ENCODE measurements at regions not wholly inside any gene's neighbourhood (a gene's known extent, or its start where the extent isn't known, plus 50 kb on each side); places are given as distances from the start of the nearest gene placed in this dataset.

GRCh38 chr5:133750856-133751255 is 138.5 kb upstream of the FSTL4 start:
- CTCF ChIA-PET: no interaction called here
- no peak for TF ChIP-seq SIN3A (IDR thresholded peaks at IDR 0.05; ENCODE audit: borderline replicate concordance, insufficient read depth, low read depth, low read length)
- no peak for TF ChIP-seq POLR2AphosphoS5 (IDR thresholded peaks at IDR 0.05; ENCODE audit: low read depth, low read length)
- no peak for TF ChIP-seq REST (IDR thresholded peaks at IDR 0.05; ENCODE audit: insufficient read depth in 1 of 2, low read depth in 2 of 2, low read length in 1 of 2)
- TF ChIP-seq TCF7L2 (IDR thresholded peaks at IDR 0.05; ENCODE audit: low read depth, low read length): no peak
- no peak for TF ChIP-seq CTCF (IDR thresholded peaks at IDR 0.05)
- no TSS peak for BruUV-seq (replicated peaks)
- no peak for DNase-seq (ENCODE audit: low read depth, low spot score)
- ATAC-seq: no peak
- Histone ChIP-seq H3K9me3 (ENCODE audit: control insufficient read depth, insufficient read depth, low read depth, low read length) (no peaks in the 10 kb centered on the region), H3K27ac (ENCODE audit: low read length) (no peak overlapping the region), H3K36me3 (ENCODE audit: control insufficient read depth, insufficient read depth, low read length) (no peaks in the 10 kb centered on the region), H3K4me3 (ENCODE audit: low read depth in 2 of 2, low read length in 2 of 2) (no peak overlapping the region), H3K27me3 (ENCODE audit: control insufficient read depth, insufficient read depth, low read length) (0 out of 2 replicates have a peak, but pooled peaks cover 3% of the 10 kb centered on the region), H3K4me1 (ENCODE audit: control insufficient read depth, insufficient read depth, low read length) (no peaks in the 10 kb centered on the region)
- in situ Hi-C loops (cut with HindIII; ENCODE audit: low pct_unique_long_range_greater_than_20kb, low sequenced_read_pairs): no loop called here
- POLR2A ChIA-PET: no interaction called here
- intact Hi-C loops (cut with micrococcal nuclease; ENCODE audit: unreplicated experiment): no loop called here

GRCh38 chr5:133750356-133750755 is 138.0 kb upstream of the FSTL4 start:
- no peak for ATAC-seq
- in situ Hi-C loops (cut with HindIII; ENCODE audit: low pct_unique_long_range_greater_than_20kb, low sequenced_read_pairs): no loop called here
- Histone ChIP-seq H3K4me3 (ENCODE audit: low read depth in 2 of 2, low read length in 2 of 2) (no peak overlapping the region), H3K36me3 (ENCODE audit: control insufficient read depth, insufficient read depth, low read length) (no peaks in the 10 kb centered on the region), H3K4me1 (ENCODE audit: control insufficient read depth, insufficient read depth, low read length) (no peaks in the 10 kb centered on the region), H3K9me3 (ENCODE audit: control insufficient read depth, insufficient read depth, low read depth, low read length) (no peaks in the 10 kb centered on the region), H3K27ac (ENCODE audit: low read length) (no peak overlapping the region), H3K27me3 (ENCODE audit: control insufficient read depth, insufficient read depth, low read length) (no peaks in the 10 kb centered on the region)
- CTCF ChIA-PET: no interaction called here
- intact Hi-C loops (cut with micrococcal nuclease; ENCODE audit: unreplicated experiment): no loop called here
- no TSS peak for BruUV-seq (replicated peaks)
- no peak for TF ChIP-seq TCF7L2 (IDR thresholded peaks at IDR 0.05; ENCODE audit: low read depth, low read length)
- no peak for TF ChIP-seq POLR2AphosphoS5 (IDR thresholded peaks at IDR 0.05; ENCODE audit: low read depth, low read length)
- TF ChIP-seq SIN3A (IDR thresholded peaks at IDR 0.05; ENCODE audit: borderline replicate concordance, insufficient read depth, low read depth, low read length): no peak
- no peak for TF ChIP-seq REST (IDR thresholded peaks at IDR 0.05; ENCODE audit: insufficient read depth in 1 of 2, low read depth in 2 of 2, low read length in 1 of 2)
- no peak for TF ChIP-seq CTCF (IDR thresholded peaks at IDR 0.05)
- POLR2A ChIA-PET: no interaction called here
- DNase-seq (ENCODE audit: low read depth, low spot score): no peak

Data from Panc1 (cell line).